Uterus (tissue), 3 donors: ENCODE measurements at regions not wholly inside any gene's neighbourhood (a gene's known extent, or its start where the extent isn't known, plus 50 kb on each side); places are given as distances from the start of the nearest gene placed in this dataset.
A peak's percentile ranks its signal among the peaks of the same experiment; 100 is the strongest.
"Not testable (repeated sequence)": the region's sequence is repeated elsewhere in the genome, so short reads cannot be mapped to it uniquely, and the experiment has no call there.

ENCODE experiments used
- DNase-seq, 2 donors: peaks; one replicate each; pipeline ENCODE4 v3.0.0-alpha.2; 2019 to 2020
- H3K27ac ChIP-seq, 2 donors: fragments of 200-600 bp; sonication (generic); 1 replicate in 1 of 2; 2 replicates in 1 of 2; pipeline ENCODE4 v1.5.1; 2016 to 2018
- H3K27me3 ChIP-seq, 2 donors: fragments of 200-600 bp; sonication (generic); one replicate each; pipeline ENCODE4 v1.5.1; 2018 to 2019; ENCODE audit warnings: control low read depth in 1 of 2
- H3K36me3 ChIP-seq, 2 donors: fragments of 200-600 bp; sonication (generic); one replicate each; pipeline ENCODE4 v1.5.1; 2019; ENCODE audit warnings: control low read depth in 1 of 2
- H3K4me1 ChIP-seq, 2 donors: fragments of 200-600 bp; sonication (generic); one replicate each; pipeline ENCODE4 v1.5.1; 2018 to 2019; ENCODE audit warnings: control low read depth in 1 of 2
- H3K4me3 ChIP-seq, 2 donors: fragments of 200-600 bp; sonication (generic); 1 replicate in 1 of 2; 2 replicates in 1 of 2; pipeline ENCODE4 v1.5.1; 2018 to 2019; ENCODE audit warnings: mild to moderate bottlenecking in 1 of 2
- H3K9me3 ChIP-seq, 2 donors: fragments of 200-600 bp; sonication (generic); one replicate each; pipeline ENCODE4 v1.5.1; 2019; ENCODE audit warnings: control low read depth in 1 of 2
- CTCF ChIP-seq, 4 experiments: fragments of 200-600 bp in 2 of 4; fragments of 450-650 bp in 2 of 4; sonication (generic) in 2 of 4; IDR thresholded peaks; one replicate each; pipeline ENCODE4 v1.5.1; 2016 to 2019; ENCODE audit warnings: antibody characterized with exemption in 4 of 4, mild to moderate bottlenecking in 2 of 4, moderate library complexity in 1 of 4
- POLR2A ChIP-seq, 2 donors: fragments of 450-650 bp; IDR thresholded peaks; one replicate each; pipeline ENCODE4 v1.6.1; 2016; ENCODE audit warnings: antibody characterized with exemption in 2 of 2, mild to moderate bottlenecking in 1 of 2, moderate library complexity in 1 of 2
- intact Hi-C: fragments of 100-400 bp; cut with DNase I; formaldehyde crosslinking; loops from one replicate; pipeline ENCODE4 v1.15.1; 2023; ENCODE audit warnings: low total_unique reads
- donor health status: DM: yes; HTN: yes; CAD: no.

GRCh38 chr14:103190741-103191140, 67.5 kb downstream of the TNFAIP2 start:
- Histone ChIP-seq H3K4me3 (no peak overlapping the region), H3K27ac (no peak overlapping the region), H3K4me1 (no peaks in the 10 kb centered on the region), H3K9me3 (no peaks in the 10 kb centered on the region), H3K27me3 (no peaks in the 10 kb centered on the region), H3K36me3 (no peaks in the 10 kb centered on the region)
- no peak for DNase-seq
- TF ChIP-seq POLR2A (IDR thresholded peaks at IDR 0.05) (no peak), CTCF (IDR thresholded peaks at IDR 0.05) (no peak)
- intact Hi-C loops = no loop called here

- peak in 1 of 2 donors; percentile 48 for DNase-seq
- H3K4me1 ChIP-seq = no peaks in the 10 kb centered on the region
- H3K9me3 ChIP-seq = no peaks in the 10 kb centered on the region
- intact Hi-C loops = no loop called here
- no peaks in the 10 kb centered on the region for H3K27me3 ChIP-seq
- H3K4me3 ChIP-seq = no peak overlapping the region
- H3K36me3 ChIP-seq = no peaks in the 10 kb centered on the region
- TF ChIP-seq CTCF (IDR thresholded peaks at IDR 0.05) (no peak), POLR2A (IDR thresholded peaks at IDR 0.05) (no peak)
- H3K27ac ChIP-seq = peak overlapping the region; percentile 41 to 64
Observed at GRCh38 chr14:103191844-103192243, 68.6 kb downstream of the TNFAIP2 start.

- H3K36me3 ChIP-seq = no peaks in the 10 kb centered on the region
- intact Hi-C loops = no loop called here
- no peaks in the 10 kb centered on the region for H3K9me3 ChIP-seq
- H3K27ac ChIP-seq = peak overlapping the region; percentile 41 to 64
- no peak overlapping the region for H3K4me3 ChIP-seq
- DNase-seq = no peak
- no peak for TF ChIP-seq POLR2A (IDR thresholded peaks at IDR 0.05)
- TF ChIP-seq CTCF (IDR thresholded peaks at IDR 0.05) = no peak
- no peaks in the 10 kb centered on the region for H3K27me3 ChIP-seq
- no peaks in the 10 kb centered on the region for H3K4me1 ChIP-seq
Observed at GRCh38 chr14:103192246-103192840, 69.1 kb downstream of the TNFAIP2 start.

- H3K36me3 ChIP-seq, H3K4me3 ChIP-seq, DNase-seq, H3K9me3 ChIP-seq, intact Hi-C loops, H3K27me3 ChIP-seq, H3K4me1 ChIP-seq: not testable (repeated sequence)
- peak overlapping the region in 1 of 2 donors; percentile 64 for H3K27ac ChIP-seq
Observed at GRCh38 chr14:103192861-103193260, 69.6 kb downstream of the TNFAIP2 start.

GRCh38 chr14:103193491-103193890, 70.2 kb downstream of the TNFAIP2 start:
- H3K36me3 ChIP-seq, intact Hi-C loops, H3K4me3 ChIP-seq, H3K27me3 ChIP-seq, H3K4me1 ChIP-seq, H3K27ac ChIP-seq, DNase-seq, H3K9me3 ChIP-seq: not testable (repeated sequence)

- TF ChIP-seq POLR2A (IDR thresholded peaks at IDR 0.05) (no peak), CTCF (IDR thresholded peaks at IDR 0.05) (no peak)
- Histone ChIP-seq H3K36me3 (no peaks in the 10 kb centered on the region), H3K27me3 (no peaks in the 10 kb centered on the region), H3K9me3 (no peaks in the 10 kb centered on the region), H3K27ac (peak overlapping the region; percentile 45), H3K4me1 (peaks cover under 1 to 12% of the 10 kb centered on the region in 2 donors), H3K4me3 (no peak overlapping the region)
- peak in 1 of 2 donors; percentile 57 for DNase-seq
- intact Hi-C loops = no loop called here
Observed at GRCh38 chr14:103194256-103195045, 71.2 kb downstream of the TNFAIP2 start.
